SK-N-SH treated with all-trans-retinoic acid at 6 μM for 48 hours (cell line): ENCODE measurements at regions not wholly inside any gene's neighbourhood (a gene's known extent, or its start where the extent isn't known, plus 50 kb on each side); places are given as distances from the start of the nearest gene placed in this dataset.

ENCODE experiments used
- ATAC-seq: fragments of 200-7000 bp; cut with Tn5 transposase; 3 replicates; pipeline ENCODE4 v1.9.1; 2020; ENCODE audit warnings: mild to moderate bottlenecking, moderate library complexity
- BACH2 ChIP-seq: fragments of 250-450 bp; sonication (Bioruptor Pico); IDR thresholded peaks from 2 replicates; pipeline ENCODE4 v1.9.0; 2021; ENCODE audit warnings: mild to moderate bottlenecking, borderline replicate concordance
- CREB5 ChIP-seq: fragments of 250-450 bp; sonication (Bioruptor Pico); IDR thresholded peaks from 2 replicates; pipeline ENCODE4 v1.5.1; 2020; ENCODE audit warnings: low read depth, mild to moderate bottlenecking, moderate library complexity
- CSDC2 ChIP-seq: fragments of 250-450 bp; sonication (Bioruptor Pico); IDR thresholded peaks from 2 replicates; pipeline ENCODE4 v1.5.0; 2020; ENCODE audit warnings: mild to moderate bottlenecking, moderate library complexity
- CSRNP3 ChIP-seq: fragments of 250-450 bp; sonication (Bioruptor Pico); IDR thresholded peaks from 2 replicates; pipeline ENCODE4 v1.5.1; 2021; ENCODE audit warnings: mild to moderate bottlenecking, moderate library complexity
- ESRRG ChIP-seq: fragments of 250-450 bp; sonication (Bioruptor Pico); IDR thresholded peaks from 2 replicates; pipeline ENCODE4 v1.6.1; 2021; ENCODE audit warnings: mild to moderate bottlenecking
- GLIS3 ChIP-seq: fragments of 250-450 bp; sonication (Bioruptor Pico); IDR thresholded peaks from 2 replicates; pipeline ENCODE4 v1.5.0; 2020; ENCODE audit warnings: mild to moderate bottlenecking, moderate library complexity
- ISL1 ChIP-seq: fragments of 250-450 bp; sonication (Bioruptor Pico); IDR thresholded peaks from 2 replicates; pipeline ENCODE4 v2.1.2; 2022; ENCODE audit warnings: mild to moderate bottlenecking, moderate library complexity
- OSR1 ChIP-seq: fragments of 250-450 bp; sonication (Bioruptor Pico); IDR thresholded peaks from 2 replicates; pipeline ENCODE4 v1.8.0; 2022; ENCODE audit warnings: moderate library complexity, mild to moderate bottlenecking, inconsistent platforms
- PATZ1 ChIP-seq: fragments of 250-450 bp; sonication (Bioruptor Pico); IDR thresholded peaks from 2 replicates; pipeline ENCODE4 v1.8.0; 2020; ENCODE audit warnings: mild to moderate bottlenecking, moderate library complexity, borderline replicate concordance
- POU6F1 ChIP-seq: fragments of 250-450 bp; sonication (Bioruptor Pico); IDR thresholded peaks from 2 replicates; pipeline ENCODE4 v1.8.0; 2021; ENCODE audit warnings: low read depth, mild to moderate bottlenecking, moderate library complexity, borderline replicate concordance
- PPARA ChIP-seq: fragments of 250-450 bp; sonication (Bioruptor Pico); IDR thresholded peaks from 2 replicates; pipeline ENCODE4 v1.5.0; 2020; ENCODE audit warnings: mild to moderate bottlenecking, borderline replicate concordance
- RARB ChIP-seq: fragments of 250-450 bp; sonication (Bioruptor Pico); IDR thresholded peaks from 2 replicates; pipeline ENCODE4 v1.8.0; 2021; ENCODE audit warnings: mild to moderate bottlenecking, moderate library complexity
- SNAI2 ChIP-seq: fragments of 250-450 bp; sonication (Bioruptor Pico); IDR thresholded peaks from 2 replicates; pipeline ENCODE4 v1.5.0; 2020; ENCODE audit warnings: mild to moderate bottlenecking, moderate library complexity
- TCF4 ChIP-seq: fragments of 250-450 bp; sonication (Bioruptor Pico); IDR thresholded peaks from 2 replicates; pipeline ENCODE4 v1.8.0; 2021; ENCODE audit warnings: mild to moderate bottlenecking, moderate library complexity, borderline replicate concordance
- TOX ChIP-seq: fragments of 250-450 bp; sonication (Bioruptor Pico); IDR thresholded peaks from 2 replicates; pipeline ENCODE4 v1.8.0; 2021; ENCODE audit warnings: mild to moderate bottlenecking, moderate library complexity, borderline replicate concordance
- TSHZ2 ChIP-seq: fragments of 250-450 bp; sonication (Bioruptor Pico); IDR thresholded peaks from 2 replicates; pipeline ENCODE4 v1.5.0; 2020; ENCODE audit warnings: mild to moderate bottlenecking, moderate library complexity
- ZC3H10 ChIP-seq: fragments of 250-450 bp; sonication (Bioruptor Pico); IDR thresholded peaks from 2 replicates; pipeline ENCODE4 v1.5.1; 2021; ENCODE audit warnings: mild to moderate bottlenecking, moderate library complexity
- ZFP3 ChIP-seq: fragments of 250-450 bp; sonication (Bioruptor Pico); IDR thresholded peaks from 2 replicates; pipeline ENCODE4 v1.5.0; 2020; ENCODE audit warnings: mild to moderate bottlenecking, moderate library complexity
- ZFP30 ChIP-seq: fragments of 450-650 bp; formaldehyde crosslinking; IDR thresholded peaks from 2 replicates; pipeline ENCODE4 v1.5.0; 2022; ENCODE audit warnings: mild to moderate bottlenecking, moderate library complexity
- ZNF565 ChIP-seq: fragments of 450-650 bp; formaldehyde crosslinking; conservative IDR thresholded peaks from 2 replicates; pipeline ENCODE4 v1.5.0; 2020; ENCODE audit warnings: low read depth, mild to moderate bottlenecking, moderate library complexity
- ZNF70 ChIP-seq: fragments of 450-650 bp; formaldehyde crosslinking; IDR thresholded peaks from 2 replicates; pipeline ENCODE4 v1.5.0; 2020; ENCODE audit warnings: mild to moderate bottlenecking, moderate library complexity
- ZNF8 ChIP-seq: fragments of 450-650 bp; formaldehyde crosslinking; IDR thresholded peaks from 2 replicates; pipeline ENCODE4 v1.5.0; 2020; ENCODE audit warnings: mild to moderate bottlenecking, moderate library complexity

- TF ChIP-seq CSRNP3 (CRISPR knock-in tag) = no peak
- no peak for TF ChIP-seq CSDC2 (CRISPR knock-in tag)
- no peak for TF ChIP-seq ZC3H10 (CRISPR knock-in tag)
- TF ChIP-seq GLIS3 (CRISPR knock-in tag) = no peak
- TF ChIP-seq OSR1 (CRISPR knock-in tag) = no peak
- TF ChIP-seq ZFP30 (CRISPR knock-in tag) = no peak
- TF ChIP-seq TOX (CRISPR knock-in tag) = no peak
- TF ChIP-seq ISL1 (CRISPR knock-in tag) = no peak
- no peak for TF ChIP-seq POU6F1 (CRISPR knock-in tag)
- no peak for TF ChIP-seq ZNF70 (CRISPR knock-in tag)
- TF ChIP-seq RARB (CRISPR knock-in tag) = no peak
- TF ChIP-seq ESRRG (CRISPR knock-in tag) = no peak
- no peak for TF ChIP-seq ZFP3
- TF ChIP-seq CREB5 (CRISPR knock-in tag) = no peak
- no peak for TF ChIP-seq PPARA (CRISPR knock-in tag)
- TF ChIP-seq PATZ1 (CRISPR knock-in tag) = no peak
- no peak for TF ChIP-seq SNAI2 (CRISPR knock-in tag)
- TF ChIP-seq TCF4 (CRISPR knock-in tag) = no peak
Measured at GRCh38 chr7:52749880-52750279, 285.6 kb upstream of the POM121L12 start.

GRCh38 chr7:52747817-52748216, 287.6 kb upstream of the POM121L12 start:
- no peak for ATAC-seq

More at GRCh38 chr7:52749880-52750279, 285.6 kb upstream of the POM121L12 start:
- ATAC-seq = no peak

More at GRCh38 chr7:52747817-52748216, 287.6 kb upstream of the POM121L12 start:
- no peak for TF ChIP-seq PPARA (CRISPR knock-in tag)
- no peak for TF ChIP-seq ISL1 (CRISPR knock-in tag)
- TF ChIP-seq ZNF8 (CRISPR knock-in tag) = no peak
- no peak for TF ChIP-seq OSR1 (CRISPR knock-in tag)
- TF ChIP-seq CSDC2 (CRISPR knock-in tag) = no peak
- TF ChIP-seq ZNF565 (CRISPR knock-in tag) = no peak
- no peak for TF ChIP-seq ZFP30 (CRISPR knock-in tag)
- no peak for TF ChIP-seq TSHZ2 (CRISPR knock-in tag)
- TF ChIP-seq CSRNP3 (CRISPR knock-in tag) = no peak
- no peak for TF ChIP-seq BACH2 (CRISPR knock-in tag)
